ENCODE measurements at regions not wholly inside any gene's neighbourhood (a gene's known extent, or its start where the extent isn't known, plus 50 kb on each side); places are given as distances from the start of the nearest gene placed in this dataset.

GRCh38 chr6:95917034-95917433 lies 98.7 kb upstream of the FUT9 start:
- Histone ChIP-seq H4K5ac (ENCODE audit: insufficient read length, low read depth, low read length) (no peak overlapping the region), H4K8ac (replicated peaks; ENCODE audit: insufficient read length, low read depth, low read length) (no peak overlapping the region), H3K56ac (ENCODE audit: insufficient read length, low read depth, low read length) (no peak overlapping the region), H2BK15ac (ENCODE audit: low read depth, low read length) (no peak overlapping the region), H2BK20ac (ENCODE audit: low read depth, low read length, poor library complexity, severe bottlenecking) (no peak overlapping the region), H3K9me3 (ENCODE audit: control insufficient read depth, low read depth, low read length) (no peaks in the 10 kb centered on the region), H3K79me1 (ENCODE audit: insufficient read depth, low read depth, low read length, poor library complexity, severe bottlenecking) (no peaks in the 10 kb centered on the region), H3T11ph (ENCODE audit: low read length) (no peak overlapping the region), H3K4me1 (ENCODE audit: insufficient read depth, low read length) (no peaks in the 10 kb centered on the region), H2BK120ac (ENCODE audit: low read depth, low read length, poor library complexity, severe bottlenecking) (no peak overlapping the region), H4K91ac (ENCODE audit: insufficient read length, low read depth, low read length) (no peak overlapping the region), H4K20me1 (ENCODE audit: control insufficient read depth, insufficient read depth, insufficient read length) (no peaks in the 10 kb centered on the region), H3K23me2 (ENCODE audit: insufficient read length, low read depth, low read length, poor library complexity, severe bottlenecking) (no peaks in the 10 kb centered on the region), H3K18ac (ENCODE audit: insufficient read length, low read depth, low read length) (no peak overlapping the region), H2BK5ac (ENCODE audit: insufficient read length, low read length) (no peak overlapping the region), H3K23ac (ENCODE audit: insufficient read length, low read depth, low read length) (no peak overlapping the region), H3K4me2 (ENCODE audit: insufficient read depth, insufficient read length, low read length) (no peak overlapping the region), H3K79me2 (ENCODE audit: insufficient read depth, low read length) (no peaks in the 10 kb centered on the region), H3K14ac (ENCODE audit: insufficient read depth, low read length) (no peak overlapping the region), H3K9ac (ENCODE audit: extremely low read depth, insufficient read length, low read length) (no peak overlapping the region), H2AK5ac (ENCODE audit: insufficient read length, low read length) (no peak overlapping the region), H2BK12ac (ENCODE audit: insufficient read length, low read depth, low read length) (no peak overlapping the region), H3K4ac (ENCODE audit: low read depth, low read length) (no peak overlapping the region), H3K27me3 (ENCODE audit: insufficient read depth, low read length) (no peaks in the 10 kb centered on the region), H3K27ac (ENCODE audit: insufficient read length, low read depth, low read length) (no peak overlapping the region), H2AFZ (ENCODE audit: low read length) (no peak overlapping the region)
- no peaks in the 10 kb centered on the region for H3K36me3 Mint-ChIP-seq (ENCODE audit: insufficient read depth in 1 of 3, low read depth in 3 of 3)
- no peaks in the 10 kb centered on the region for H3K4me1 Mint-ChIP-seq
- H3K27me3 Mint-ChIP-seq (ENCODE audit: low read depth) = no peaks in the 10 kb centered on the region
- no peak for TF ChIP-seq CTCF (conservative IDR thresholded peaks at IDR 0.05)
- H3K27ac Mint-ChIP-seq = no peak overlapping the region
- WGBS (ENCODE audit: extremely low coverage, insufficient read length, low lambda C conversion rate) = no CpG with 5 or more reads among the region's 2 CpGs
- DNase-seq = no peak
- H3K4me3 Mint-ChIP-seq = no peak overlapping the region
- H3K9me3 Mint-ChIP-seq = no peaks in the 10 kb centered on the region
